K562 (cell line): ENCODE measurements at regions not wholly inside any gene's neighbourhood (a gene's known extent, or its start where the extent isn't known, plus 50 kb on each side); places are given as distances from the start of the nearest gene placed in this dataset.

ENCODE experiments used
- ATAC-seq: fragments of 200-7000 bp; cut with Tn5 transposase; 3 replicates; pipeline ENCODE4 v1.9.1; 2020; ENCODE audit warnings: moderate library complexity
- BruUV-seq: library from RNA; stranded (reverse); fragments of 400-500 nt; replicated peaks from 2 replicates; lab custom pipeline; 2021; lab: Mats Ljungman, UMichigan
- CTCF ChIA-PET: fragments of 300-600 bp; formaldehyde crosslinking; extraction: SDS; loops from one replicate; lab custom pipeline; 2021; ENCODE audit warnings: low intra/inter-chr PET ratio; lab: Yijun Ruan, JAX
- POLR2A ChIA-PET: fragments of 300-600, 350-650 bp; sonication (Branson Sonifier 250); formaldehyde crosslinking; extraction: SDS; loops from one replicate; lab custom pipeline; 2021; ENCODE audit warnings: antibody characterized with exemption, inconsistent platforms; lab: Yijun Ruan, JAX
- DNase-seq, 4 experiments: peaks; one replicate each; pipeline versions ENCODE4 v3.0.0 to v3.0.0-alpha.2; 2011 to 2018; ENCODE audit warnings: low spot score in 3 of 4, mixed read lengths in 3 of 4; ENCODE audit errors: extremely low read depth in 1 of 4
- FAIRE-seq: peaks from 2 replicates; lab custom pipeline; 2011; peaks lifted over from hg19 to GRCh38; lab: Jason Lieb, UNC
- H2AFZ ChIP-seq: 2 replicates; pipeline ENCODE4 v1.6.0; 2011; ENCODE audit warnings: low read depth, low read length, control low read depth, inconsistent platforms
- H3K27ac ChIP-seq: fragments of 200-600 bp; 3 replicates; pipeline ENCODE4 v1.8.0; 2011; ENCODE audit warnings: low read depth, mild to moderate bottlenecking, control low read depth, inconsistent platforms, low read length, moderate library complexity, mixed read lengths; ENCODE audit errors: extremely low read depth
- H3K27me3 ChIP-seq, 2 experiments: fragments of 300-600 bp in 1 of 2; 2 replicates in 1 of 2; 3 replicates in 1 of 2; pipeline versions ENCODE4 v1.6.0 to v1.8.0; 2011; ENCODE audit warnings: inconsistent platforms in 2 of 2, low read length in 2 of 2, mild to moderate bottlenecking in 1 of 2, mixed read lengths in 1 of 2, moderate library complexity in 1 of 2; ENCODE audit not compliant: control insufficient read depth in 2 of 2, insufficient read depth in 2 of 2
- H3K36me3 ChIP-seq: fragments of 300-600 bp; 3 replicates; pipeline ENCODE4 v1.8.0; 2011; ENCODE audit warnings: mild to moderate bottlenecking, low read length, inconsistent platforms; ENCODE audit not compliant: control insufficient read depth, insufficient read depth
- H3K4me1 ChIP-seq, 2 experiments: fragments of 200-600 bp in 1 of 2; replicated peaks in 1 of 2; 2 replicates in 1 of 2; 3 replicates in 1 of 2; pipeline versions ENCODE4 v1.5.1 to v1.8.0; 2011; ENCODE audit warnings: inconsistent platforms in 2 of 2, low read length in 2 of 2, mild to moderate bottlenecking in 1 of 2, mixed read lengths in 1 of 2, moderate library complexity in 1 of 2; ENCODE audit not compliant: control insufficient read depth in 2 of 2, insufficient read depth in 2 of 2
- H3K4me2 ChIP-seq: 2 replicates; pipeline ENCODE4 v1.6.1; 2011; ENCODE audit warnings: low read length, control low read depth, inconsistent platforms, mixed read lengths; ENCODE audit not compliant: insufficient read depth
- H3K4me3 ChIP-seq: fragments of 200-600 bp; sonication (generic), shearing (Covaris generic); 2 replicates; pipeline ENCODE4 v1.5.1; 2016; ENCODE audit warnings: control low read depth, inconsistent platforms
- H3K79me2 ChIP-seq: fragments of 200-600 bp; 3 replicates; pipeline ENCODE4 v1.8.0; 2011; ENCODE audit warnings: low read length, inconsistent platforms; ENCODE audit not compliant: control insufficient read depth, insufficient read depth
- H3K9ac ChIP-seq, 2 experiments: 2 replicates each; pipeline versions ENCODE4 v1.6.0 to v1.6.1; 2011; ENCODE audit warnings: low read depth in 2 of 2, low read length in 2 of 2, control low read depth in 1 of 2, inconsistent platforms in 1 of 2, mild to moderate bottlenecking in 1 of 2, mixed read lengths in 1 of 2; ENCODE audit not compliant: insufficient read depth in 1 of 2
- H3K9me1 ChIP-seq: one replicate; pipeline ENCODE4 v1.6.0; 2011; ENCODE audit warnings: inconsistent platforms, mild to moderate bottlenecking, low read length, moderate library complexity; ENCODE audit not compliant: control insufficient read depth, insufficient read depth
- H3K9me3 ChIP-seq: replicated peaks from 2 replicates; pipeline ENCODE4 v1.5.1; 2011; ENCODE audit warnings: low read depth, low read length, inconsistent platforms; ENCODE audit not compliant: control insufficient read depth, insufficient read depth
- H4K20me1 ChIP-seq: replicated peaks from 2 replicates; pipeline ENCODE4 v1.6.1; 2011; ENCODE audit warnings: low read length, inconsistent platforms, mixed read lengths; ENCODE audit not compliant: control insufficient read depth, insufficient read depth
- BRD9 ChIP-seq: fragments of 450-650 bp; IDR thresholded peaks from 2 replicates; pipeline ENCODE4 v1.6.1; 2018; ENCODE audit warnings: low read depth; ENCODE audit not compliant: partially characterized antibody
- DNMT1 ChIP-seq: fragments of 450-650 bp; IDR thresholded peaks from 2 replicates; pipeline ENCODE4 v1.6.1; 2016; ENCODE audit warnings: antibody characterized with exemption, mild to moderate bottlenecking
- HDAC8 ChIP-seq: fragments of 450-650 bp; IDR thresholded peaks from 2 replicates; pipeline ENCODE4 v1.6.1; 2016; ENCODE audit warnings: mild to moderate bottlenecking, missing genetic modification characterization, moderate library complexity, missing compliant biosample characterization
- HLTF ChIP-seq: fragments of 450-650 bp; IDR thresholded peaks from 2 replicates; pipeline ENCODE4 v1.6.1; 2016
- NRF1 ChIP-seq, 2 experiments: fragments of 450-650 bp; IDR thresholded peaks in 1 of 2; conservative IDR thresholded peaks in 1 of 2; 2 replicates each; pipeline ENCODE4 v1.6.1; 2014; ENCODE audit warnings: mild to moderate bottlenecking in 2 of 2
- OTX1 ChIP-seq: fragments of 450-650 bp; formaldehyde crosslinking; IDR thresholded peaks from 2 replicates; pipeline ENCODE4 v1.4.0; 2022; ENCODE audit warnings: mild to moderate bottlenecking
- SAFB2 ChIP-seq: fragments of 200-400 bp; formaldehyde crosslinking; IDR thresholded peaks from 2 replicates; pipeline ENCODE4 v1.6.1; 2018; ENCODE audit warnings: borderline replicate concordance, low read length, low read depth, moderate library complexity; ENCODE audit not compliant: severe bottlenecking
- SOX6 ChIP-seq: fragments of 450-650 bp; IDR thresholded peaks from 2 replicates; pipeline ENCODE4 v1.6.1; 2014; ENCODE audit warnings: mild to moderate bottlenecking
- WGBS: fragments of 100-300 bp; shearing (Covaris generic); methylation state at CpG from one replicate; pipeline ENCODE4 v1.1.6; 2016; ENCODE audit warnings: low coverage, mixed read lengths; ENCODE audit not compliant: insufficient coverage; ENCODE audit errors: missing lambda C conversion rate; 5-methylcytosine and 5-hydroxymethylcytosine counted together
- in situ Hi-C: fragments of 300-500 bp; cut with MboI; formaldehyde crosslinking; loops from 4 replicates; pipeline ENCODE4 v1.15.0; 2018; ENCODE audit warnings: inconsistent platforms, mixed read lengths
- intact Hi-C: fragments of 100-400 bp; cut with micrococcal nuclease; formaldehyde crosslinking; loops from 2 replicates; pipeline ENCODE4 v1.14.2; 2022
- TF ChIP-seq, protein P1 (sequence below): fragments of 200-800 bp; sonication (Bioruptor generic); IDR thresholded peaks from 2 replicates; pipeline ENCODE4 v1.6.1; 2016; ENCODE audit warnings: missing genetic modification characterization, missing compliant biosample characterization
- TF ChIP-seq, protein P2 (sequence below): fragments of 250-450 bp; sonication (Bioruptor Pico); IDR thresholded peaks from 2 replicates; pipeline ENCODE4 v1.8.0; 2022; ENCODE audit warnings: moderate library complexity, mild to moderate bottlenecking, inconsistent platforms
- TF ChIP-seq, protein P3 (sequence below): sonication (generic); formaldehyde crosslinking; IDR thresholded peaks from 2 replicates; pipeline ENCODE4 v1.8.1; 2023; ENCODE audit warnings: mild to moderate bottlenecking, missing genetic modification reagents
- TF ChIP-seq, protein P4 (sequence below), 2 experiments: IDR thresholded peaks; 2 replicates each; pipeline ENCODE4 v1.6.1; 2011; ENCODE audit warnings: borderline replicate concordance in 1 of 2, control low read depth in 1 of 2, low read depth in 1 of 2, low read length in 1 of 2, mild to moderate bottlenecking in 1 of 2, mixed read lengths in 1 of 2, moderate library complexity in 1 of 2; ENCODE audit not compliant: insufficient read depth in 1 of 2, insufficient read length in 1 of 2, poor library complexity in 1 of 2, severe bottlenecking in 1 of 2; ENCODE audit errors: extremely low read depth in 1 of 2

DNA sequence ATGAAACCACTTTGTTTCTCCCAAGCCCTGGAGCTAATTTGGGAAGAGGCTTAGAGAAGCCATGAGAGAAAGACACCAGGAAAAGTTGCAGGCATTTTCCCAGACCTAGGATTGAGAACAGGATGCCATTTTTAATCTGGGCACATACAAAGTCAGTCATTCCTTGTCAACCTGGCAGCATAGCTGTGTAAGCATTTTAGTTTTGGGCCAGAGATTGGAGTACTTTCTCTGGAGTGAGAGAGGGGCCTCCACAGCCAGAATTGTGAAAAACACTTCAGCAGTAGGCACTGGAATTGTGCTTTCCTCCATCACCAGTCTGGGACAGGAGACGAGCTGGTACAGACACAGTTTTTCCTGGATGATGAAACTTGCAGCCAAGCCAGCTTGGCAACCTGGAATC lies 390.3 kb upstream of the DMAC1 start:
- ChIA-PET CTCF (no interaction called here), POLR2A (no interaction called here)
- ATAC-seq: no peak
- no peaks in the 10 kb centered on the region for H3K27me3 ChIP-seq
- H3K36me3 ChIP-seq: no peaks in the 10 kb centered on the region
- intact Hi-C loops: no loop called here
- no peak overlapping the region for H3K27ac ChIP-seq
- 0% methylated on average over 1 of the region's 1 CpG for WGBS
- H3K4me2 ChIP-seq: no peak overlapping the region
- no peak overlapping the region for H3K9ac ChIP-seq
- H3K9me1 ChIP-seq: no peaks in the 10 kb centered on the region
- H2AFZ ChIP-seq: no peak overlapping the region
- DNase-seq: no peak
- no peaks in the 10 kb centered on the region for H3K9me3 ChIP-seq
- no TSS peak for BruUV-seq
- in situ Hi-C loops: no loop called here
- FAIRE-seq: no peak
- H3K4me1 ChIP-seq: no peaks in the 10 kb centered on the region
- no peaks in the 10 kb centered on the region for H3K79me2 ChIP-seq
- H3K4me3 ChIP-seq: no peak overlapping the region
- H4K20me1 ChIP-seq: no peaks in the 10 kb centered on the region
- TF ChIP-seq, protein P1, sequence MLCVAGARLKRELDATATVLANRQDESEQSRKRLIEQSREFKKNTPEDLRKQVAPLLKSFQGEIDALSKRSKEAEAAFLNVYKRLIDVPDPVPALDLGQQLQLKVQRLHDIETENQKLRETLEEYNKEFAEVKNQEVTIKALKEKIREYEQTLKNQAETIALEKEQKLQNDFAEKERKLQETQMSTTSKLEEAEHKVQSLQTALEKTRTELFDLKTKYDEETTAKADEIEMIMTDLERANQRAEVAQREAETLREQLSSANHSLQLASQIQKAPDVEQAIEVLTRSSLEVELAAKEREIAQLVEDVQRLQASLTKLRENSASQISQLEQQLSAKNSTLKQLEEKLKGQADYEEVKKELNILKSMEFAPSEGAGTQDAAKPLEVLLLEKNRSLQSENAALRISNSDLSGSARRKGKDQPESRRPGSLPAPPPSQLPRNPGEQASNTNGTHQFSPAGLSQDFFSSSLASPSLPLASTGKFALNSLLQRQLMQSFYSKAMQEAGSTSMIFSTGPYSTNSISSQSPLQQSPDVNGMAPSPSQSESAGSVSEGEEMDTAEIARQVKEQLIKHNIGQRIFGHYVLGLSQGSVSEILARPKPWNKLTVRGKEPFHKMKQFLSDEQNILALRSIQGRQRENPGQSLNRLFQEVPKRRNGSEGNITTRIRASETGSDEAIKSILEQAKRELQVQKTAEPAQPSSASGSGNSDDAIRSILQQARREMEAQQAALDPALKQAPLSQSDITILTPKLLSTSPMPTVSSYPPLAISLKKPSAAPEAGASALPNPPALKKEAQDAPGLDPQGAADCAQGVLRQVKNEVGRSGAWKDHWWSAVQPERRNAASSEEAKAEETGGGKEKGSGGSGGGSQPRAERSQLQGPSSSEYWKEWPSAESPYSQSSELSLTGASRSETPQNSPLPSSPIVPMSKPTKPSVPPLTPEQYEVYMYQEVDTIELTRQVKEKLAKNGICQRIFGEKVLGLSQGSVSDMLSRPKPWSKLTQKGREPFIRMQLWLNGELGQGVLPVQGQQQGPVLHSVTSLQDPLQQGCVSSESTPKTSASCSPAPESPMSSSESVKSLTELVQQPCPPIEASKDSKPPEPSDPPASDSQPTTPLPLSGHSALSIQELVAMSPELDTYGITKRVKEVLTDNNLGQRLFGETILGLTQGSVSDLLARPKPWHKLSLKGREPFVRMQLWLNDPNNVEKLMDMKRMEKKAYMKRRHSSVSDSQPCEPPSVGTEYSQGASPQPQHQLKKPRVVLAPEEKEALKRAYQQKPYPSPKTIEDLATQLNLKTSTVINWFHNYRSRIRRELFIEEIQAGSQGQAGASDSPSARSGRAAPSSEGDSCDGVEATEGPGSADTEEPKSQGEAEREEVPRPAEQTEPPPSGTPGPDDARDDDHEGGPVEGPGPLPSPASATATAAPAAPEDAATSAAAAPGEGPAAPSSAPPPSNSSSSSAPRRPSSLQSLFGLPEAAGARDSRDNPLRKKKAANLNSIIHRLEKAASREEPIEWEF (CRISPR knock-in tag): no peak
- TF ChIP-seq BRD9: no peak
- TF ChIP-seq NRF1 (conservative IDR thresholded peaks at IDR 0.05 in 1 of 2, IDR thresholded peaks at IDR 0.05 in 1 of 2): no peak
- no peak for TF ChIP-seq HLTF
- no peak for TF ChIP-seq SOX6
- TF ChIP-seq DNMT1: no peak
- TF ChIP-seq, protein P2, sequence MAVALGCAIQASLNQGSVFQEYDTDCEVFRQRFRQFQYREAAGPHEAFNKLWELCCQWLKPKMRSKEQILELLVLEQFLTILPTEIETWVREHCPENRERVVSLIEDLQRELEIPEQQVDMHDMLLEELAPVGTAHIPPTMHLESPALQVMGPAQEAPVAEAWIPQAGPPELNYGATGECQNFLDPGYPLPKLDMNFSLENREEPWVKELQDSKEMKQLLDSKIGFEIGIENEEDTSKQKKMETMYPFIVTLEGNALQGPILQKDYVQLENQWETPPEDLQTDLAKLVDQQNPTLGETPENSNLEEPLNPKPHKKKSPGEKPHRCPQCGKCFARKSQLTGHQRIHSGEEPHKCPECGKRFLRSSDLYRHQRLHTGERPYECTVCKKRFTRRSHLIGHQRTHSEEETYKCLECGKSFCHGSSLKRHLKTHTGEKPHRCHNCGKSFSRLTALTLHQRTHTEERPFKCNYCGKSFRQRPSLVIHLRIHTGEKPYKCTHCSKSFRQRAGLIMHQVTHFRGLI (CRISPR knock-in tag): no peak
- no peak for TF ChIP-seq SAFB2
- TF ChIP-seq OTX1 (CRISPR knock-in tag): no peak
- TF ChIP-seq, protein P3, sequence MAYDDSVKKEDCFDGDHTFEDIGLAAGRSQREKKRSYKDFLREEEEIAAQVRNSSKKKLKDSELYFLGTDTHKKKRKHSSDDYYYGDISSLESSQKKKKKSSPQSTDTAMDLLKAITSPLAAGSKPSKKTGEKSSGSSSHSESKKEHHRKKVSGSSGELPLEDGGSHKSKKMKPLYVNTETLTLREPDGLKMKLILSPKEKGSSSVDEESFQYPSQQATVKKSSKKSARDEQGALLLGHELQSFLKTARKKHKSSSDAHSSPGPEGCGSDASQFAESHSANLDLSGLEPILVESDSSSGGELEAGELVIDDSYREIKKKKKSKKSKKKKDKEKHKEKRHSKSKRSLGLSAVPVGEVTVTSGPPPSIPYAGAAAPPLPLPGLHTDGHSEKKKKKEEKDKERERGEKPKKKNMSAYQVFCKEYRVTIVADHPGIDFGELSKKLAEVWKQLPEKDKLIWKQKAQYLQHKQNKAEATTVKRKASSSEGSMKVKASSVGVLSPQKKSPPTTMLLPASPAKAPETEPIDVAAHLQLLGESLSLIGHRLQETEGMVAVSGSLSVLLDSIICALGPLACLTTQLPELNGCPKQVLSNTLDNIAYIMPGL (CRISPR knock-in tag): no peak
- no peak for TF ChIP-seq HDAC8 (tag)
- TF ChIP-seq, protein P4, sequence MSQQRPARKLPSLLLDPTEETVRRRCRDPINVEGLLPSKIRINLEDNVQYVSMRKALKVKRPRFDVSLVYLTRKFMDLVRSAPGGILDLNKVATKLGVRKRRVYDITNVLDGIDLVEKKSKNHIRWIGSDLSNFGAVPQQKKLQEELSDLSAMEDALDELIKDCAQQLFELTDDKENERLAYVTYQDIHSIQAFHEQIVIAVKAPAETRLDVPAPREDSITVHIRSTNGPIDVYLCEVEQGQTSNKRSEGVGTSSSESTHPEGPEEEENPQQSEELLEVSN (IDR thresholded peaks at IDR 0.05; ENCODE audit: borderline replicate concordance in 1 of 2, extremely low read depth in 1 of 2, insufficient read depth in 1 of 2, insufficient read length in 1 of 2, low read depth in 1 of 2, low read length in 1 of 2, poor library complexity in 1 of 2, severe bottlenecking in 1 of 2): no peak
